Lower lobe of right lung (tissue), 2 donors: ENCODE measurements at regions not wholly inside any gene's neighbourhood (a gene's known extent, or its start where the extent isn't known, plus 50 kb on each side); places are given as distances from the start of the nearest gene placed in this dataset.

Experiments used
- ATAC-seq, 2 donors: fragments of 200-7000 bp; cut with Tn5 transposase; one replicate each; pipeline ENCODE4 v1.9.1; 2020 to 2022; ENCODE audit warnings: mild to moderate bottlenecking in 2 of 2, moderate library complexity in 2 of 2
- DNase-seq: peaks from one replicate; pipeline ENCODE4 v3.0.0-alpha.2; 2020
- H3K27ac ChIP-seq: fragments of 200-600 bp; one replicate; pipeline ENCODE4 v1.8.0; 2022
- H3K27me3 ChIP-seq: fragments of 200-600 bp; one replicate; pipeline ENCODE4 v1.8.0; 2022; ENCODE audit warnings: low read depth
- H3K36me3 ChIP-seq: fragments of 200-600 bp; one replicate; pipeline ENCODE4 v1.8.0; 2022; ENCODE audit warnings: mild to moderate bottlenecking
- H3K4me1 ChIP-seq: fragments of 200-600 bp; one replicate; pipeline ENCODE4 v1.8.0; 2022
- H3K4me3 ChIP-seq: fragments of 200-600 bp; one replicate; pipeline ENCODE4 v1.8.0; 2022; ENCODE audit warnings: mild to moderate bottlenecking
- H3K9me3 ChIP-seq: fragments of 200-600 bp; one replicate; pipeline ENCODE4 v1.8.0; 2022
- CTCF ChIP-seq: fragments of 200-600 bp; IDR thresholded peaks from one replicate; pipeline ENCODE4 v1.8.0; 2022; ENCODE audit warnings: antibody characterized with exemption, mild to moderate bottlenecking
- intact Hi-C: fragments of 100-400 bp; cut with DNase I; formaldehyde crosslinking; loops from one replicate; pipeline ENCODE4 v1.11.0; 2022
- donor health status: DM: no; HTN: yes; CAD: no; lungs with severe emphysema.

GRCh38 chrY:15424665-15425132 is 900.4 kb downstream of the NLGN4Y start:
- H3K27ac ChIP-seq, result peak overlapping the region; percentile 78
- peak overlapping the region; percentile 49 for H3K4me3 ChIP-seq
- intact Hi-C loops, result no loop called here

GRCh38 chrY:15440021-15440695 is 915.8 kb downstream of the NLGN4Y start:
- intact Hi-C loops, result no loop called here
- Histone ChIP-seq H3K4me3 (no peak overlapping the region), H3K27me3 (no peaks in the 10 kb centered on the region), H3K9me3 (no peaks in the 10 kb centered on the region), H3K4me1 (no peaks in the 10 kb centered on the region), H3K36me3 (no peaks in the 10 kb centered on the region), H3K27ac (no peak overlapping the region)
- ATAC-seq, result no peak
- no peak for TF ChIP-seq CTCF
- DNase-seq, result no peak

More at GRCh38 chrY:15424665-15425132, 900.4 kb downstream of the NLGN4Y start:
- TF ChIP-seq CTCF, result no peak
- H3K4me1 ChIP-seq, result no peaks in the 10 kb centered on the region
- no peak for DNase-seq
- H3K9me3 ChIP-seq, result no peaks in the 10 kb centered on the region
- no peaks in the 10 kb centered on the region for H3K27me3 ChIP-seq
- no peaks in the 10 kb centered on the region for H3K36me3 ChIP-seq
- ATAC-seq, result no peak

- H3K9me3 ChIP-seq, result no peaks in the 10 kb centered on the region
- H3K4me1 ChIP-seq, result no peaks in the 10 kb centered on the region
- H3K36me3 ChIP-seq, result no peaks in the 10 kb centered on the region
- H3K27ac ChIP-seq, result no peak overlapping the region
- H3K27me3 ChIP-seq, result no peaks in the 10 kb centered on the region
- no peak for DNase-seq
- ATAC-seq, result no peak
- no peak overlapping the region for H3K4me3 ChIP-seq
- no peak for TF ChIP-seq CTCF
- intact Hi-C loops, result no loop called here
Measured at GRCh38 chrY:15440696-15441408, 916.5 kb downstream of the NLGN4Y start.

DNA sequence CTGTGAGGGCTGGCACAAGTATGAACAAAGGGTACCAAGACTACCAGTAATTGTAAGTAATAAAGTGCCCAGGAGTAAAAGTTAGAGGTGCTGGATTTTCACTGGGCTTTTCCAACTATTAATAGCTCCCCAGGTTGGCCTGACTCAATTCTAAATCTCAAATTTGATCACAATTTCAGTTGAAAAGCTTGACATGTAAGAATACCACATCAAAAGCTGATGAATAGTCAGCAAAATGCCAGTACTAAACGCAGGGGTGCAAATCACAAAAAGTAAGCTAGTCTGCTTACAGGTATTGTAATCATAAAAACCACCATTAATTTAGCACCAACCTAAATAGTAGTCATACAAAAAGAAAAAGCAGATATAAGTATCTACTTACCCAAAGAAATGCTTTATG is 917.5 kb downstream of the NLGN4Y start:
- no peak overlapping the region for H3K27ac ChIP-seq
- ATAC-seq (no peak), DNase-seq (no peak)
- H3K4me1 ChIP-seq, result no peaks in the 10 kb centered on the region
- TF ChIP-seq CTCF, result no peak
- no peaks in the 10 kb centered on the region for H3K9me3 ChIP-seq
- no peak overlapping the region for H3K4me3 ChIP-seq
- intact Hi-C loops, result no loop called here
- H3K36me3 ChIP-seq, result no peaks in the 10 kb centered on the region
- no peaks in the 10 kb centered on the region for H3K27me3 ChIP-seq

GRCh38 chrY:15445871-15446270 is 921.5 kb downstream of the NLGN4Y start:
- no peaks in the 10 kb centered on the region for H3K4me1 ChIP-seq
- H3K27ac ChIP-seq, result no peak overlapping the region
- no peak for TF ChIP-seq CTCF
- DNase-seq (no peak), ATAC-seq (no peak)
- no peaks in the 10 kb centered on the region for H3K27me3 ChIP-seq
- intact Hi-C loops, result no loop called here
- H3K9me3 ChIP-seq, result no peaks in the 10 kb centered on the region
- H3K36me3 ChIP-seq, result no peaks in the 10 kb centered on the region
- H3K4me3 ChIP-seq, result no peak overlapping the region
